ENCODE measurements at regions not wholly inside any gene's neighbourhood (a gene's known extent, or its start where the extent isn't known, plus 50 kb on each side); places are given as distances from the start of the nearest gene placed in this dataset.

GRCh38 chr4:171376724-171377123 is 436.5 kb upstream of the GALNTL6 start (continued):
- TF ChIP-seq CHD7 (IDR thresholded peaks at IDR 0.05; ENCODE audit: insufficient replicate concordance, low read length) (no peak), SIRT6 (IDR thresholded peaks at IDR 0.05; ENCODE audit: low read length) (no peak), TCF12 (IDR thresholded peaks at IDR 0.05; ENCODE audit: low read depth, low read length) (no peak), HDAC2 (IDR thresholded peaks at IDR 0.05; ENCODE audit: borderline replicate concordance in 1 of 2, low read depth in 2 of 2, low read length in 2 of 2) (no peak), CTBP2 (IDR thresholded peaks at IDR 0.05; ENCODE audit: borderline replicate concordance, insufficient read depth, insufficient read length, low read length) (no peak), MAX (IDR thresholded peaks at IDR 0.05) (no peak), CEBPB (IDR thresholded peaks at IDR 0.05; ENCODE audit: low read depth, low read length) (no peak)
